Head of caudate nucleus (tissue), 42 donors: ENCODE measurements at regions not wholly inside any gene's neighbourhood (a gene's known extent, or its start where the extent isn't known, plus 50 kb on each side); places are given as distances from the start of the nearest gene placed in this dataset.
A peak's percentile ranks its signal among the peaks of the same experiment; 100 is the strongest.

Experiments
- DNase-seq, 42 donors: peaks; one replicate each; pipeline versions ENCODE4 v3.0.0 to v3.0.0-alpha.2; 2020 to 2021; ENCODE audit warnings: mixed read lengths in 7 of 42
- intact Hi-C: fragments of 100-400 bp; cut with DNase I; formaldehyde crosslinking; loops from one replicate; pipeline ENCODE4 v1.15.0; 2022

DNA sequence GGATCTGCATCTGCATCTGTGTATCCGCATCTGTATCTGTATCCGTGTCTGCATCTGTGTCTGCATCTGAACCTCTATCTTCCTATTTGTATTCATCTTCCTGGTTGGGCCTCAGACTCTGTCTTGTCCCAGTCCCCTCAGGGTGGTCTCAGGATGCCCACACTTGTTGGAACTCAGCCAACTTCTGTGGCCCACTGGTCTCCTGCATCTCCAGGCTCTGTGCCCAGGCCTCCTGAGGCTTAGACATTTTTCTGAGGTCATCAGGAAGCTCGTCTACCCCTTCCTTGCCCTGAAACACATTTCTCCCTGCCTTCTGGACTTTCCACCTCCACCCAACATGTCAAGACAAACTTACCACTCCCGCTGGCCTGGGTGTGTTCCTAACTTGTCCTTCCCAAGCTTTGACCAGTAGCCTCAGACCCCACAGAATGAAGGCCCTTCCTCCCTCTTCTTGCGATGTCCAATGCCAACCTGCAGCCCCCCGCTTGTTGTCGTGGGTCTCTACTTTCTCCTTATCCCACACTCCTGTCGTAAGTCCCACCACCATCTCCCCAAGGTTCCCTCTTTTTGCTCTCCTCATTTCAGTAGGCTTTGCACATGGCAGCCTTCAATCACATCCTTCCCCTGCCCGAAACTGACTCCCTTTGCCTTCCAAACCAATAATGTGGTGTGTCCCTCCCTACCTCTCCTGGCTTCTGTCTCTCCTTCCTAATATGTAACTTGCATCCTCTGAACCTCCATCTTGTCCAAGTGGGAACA, 176.5 kb downstream of the DLL1 start:
- DNase-seq = peak in 11 of 42 donors; percentile 0 to 24 (median 5)
- intact Hi-C loops = no loop called here

DNA sequence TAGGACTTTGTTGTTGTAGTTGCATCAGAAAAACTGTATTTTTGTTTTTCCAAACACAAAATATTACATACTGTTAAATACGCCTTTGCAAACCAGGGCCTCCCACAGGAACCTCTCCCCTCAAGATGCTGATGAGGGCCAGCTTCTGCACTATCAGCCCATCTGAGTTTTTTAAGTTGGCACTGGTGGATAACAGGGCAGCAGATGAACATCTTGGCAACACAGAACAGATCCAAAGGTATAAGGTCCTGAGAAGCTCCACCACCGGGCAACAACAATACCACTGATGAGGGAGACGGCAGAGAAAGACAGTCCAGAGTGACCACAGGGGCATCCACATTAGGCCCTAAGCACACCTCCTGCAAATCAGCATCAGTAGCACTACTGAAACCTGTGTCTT, 177.7 kb downstream of the DLL1 start:
- intact Hi-C loops = no loop called here
- peak in 12 of 42 donors; percentile 1 to 20 (median 8) for DNase-seq

GRCh38 chr6:170112583-170112860, 178.4 kb downstream of the DLL1 start:
- DNase-seq = peak in 10 of 42 donors; percentile 2 to 24 (median 12)
- intact Hi-C loops = no loop called here

GRCh38 chr6:170111816-170112582, 178.9 kb downstream of the DLL1 start:
- DNase-seq = peak in 15 of 42 donors; percentile 1 to 31 (median 9)
- intact Hi-C loops = no loop called here

- DNase-seq = peak in 11 of 42 donors; percentile 1 to 36 (median 16)
- intact Hi-C loops = no loop called here
Observed at GRCh38 chr6:170111141-170111664, 179.7 kb downstream of the DLL1 start.

GRCh38 chr6:170110201-170111140, 180.4 kb downstream of the DLL1 start:
- peak in 16 of 42 donors; percentile 1 to 31 (median 12) for DNase-seq
- intact Hi-C loops = no loop called here

- intact Hi-C loops = no loop called here
- peak in 13 of 42 donors; percentile 2 to 40 (median 13) for DNase-seq
Observed at GRCh38 chr6:170108890-170109587, 181.8 kb downstream of the DLL1 start.

DNA sequence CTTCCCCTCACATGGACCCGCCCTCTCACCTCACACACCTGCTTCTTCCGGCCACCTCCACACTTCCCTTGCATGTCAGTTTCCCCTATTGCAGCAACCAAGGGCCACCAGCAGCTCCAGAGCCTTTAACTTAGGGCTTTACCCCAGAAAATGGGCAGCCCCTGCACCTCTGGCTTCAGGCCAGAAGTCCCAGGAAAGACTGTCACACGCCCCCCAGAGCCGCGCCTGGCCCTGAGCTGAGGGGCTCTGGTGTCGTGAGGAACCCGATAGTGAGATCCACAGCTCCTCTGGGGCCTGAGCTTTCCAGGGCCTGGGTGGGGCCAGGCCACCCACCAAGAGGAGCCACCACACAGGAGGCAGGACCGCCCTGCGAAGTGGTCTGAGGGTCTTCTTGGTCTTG, 182.4 kb downstream of the DLL1 start:
- peak in 12 of 42 donors; percentile 2 to 34 (median 10) for DNase-seq
- intact Hi-C loops = no loop called here

DNA sequence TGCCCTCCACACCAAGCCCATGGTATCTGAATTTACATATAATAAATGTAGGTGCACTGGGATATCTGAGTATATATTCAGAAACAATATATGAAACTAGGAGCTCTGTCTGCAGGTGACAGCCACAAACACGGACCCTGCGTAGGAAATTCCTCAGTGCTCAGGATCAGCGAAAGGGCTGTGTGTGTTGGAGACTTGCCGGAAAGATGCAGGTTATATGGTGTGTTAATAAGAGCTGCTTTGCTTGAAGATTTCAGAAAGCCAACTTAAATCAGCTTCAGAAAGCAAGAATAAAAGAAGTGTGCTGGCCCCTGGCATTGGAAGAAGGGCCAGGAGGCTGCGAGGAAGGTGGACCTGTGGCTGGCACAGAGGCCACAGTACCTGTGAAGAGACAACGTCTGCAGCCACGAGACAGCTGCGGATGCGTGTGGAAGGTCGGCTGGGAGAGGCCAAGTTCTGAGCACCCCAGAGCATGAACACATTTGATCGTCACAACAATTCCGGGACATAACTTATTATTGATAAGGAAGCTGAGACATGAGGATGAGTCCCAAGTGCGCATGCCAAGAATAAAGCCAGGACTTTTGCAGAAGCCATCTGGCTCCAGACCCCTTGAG, 183.2 kb downstream of the DLL1 start:
- DNase-seq = peak in 13 of 42 donors; percentile 1 to 26 (median 10)
- intact Hi-C loops = no loop called here

GRCh38 chr6:170106906-170107525, 183.9 kb downstream of the DLL1 start:
- DNase-seq = peak in 14 of 42 donors; percentile 1 to 29 (median 8)
- intact Hi-C loops = no loop called here

GRCh38 chr6:170102582-170103481, 188.0 kb downstream of the DLL1 start:
- intact Hi-C loops = no loop called here
- peak in 11 of 42 donors; percentile 1 to 34 (median 15) for DNase-seq

DNA sequence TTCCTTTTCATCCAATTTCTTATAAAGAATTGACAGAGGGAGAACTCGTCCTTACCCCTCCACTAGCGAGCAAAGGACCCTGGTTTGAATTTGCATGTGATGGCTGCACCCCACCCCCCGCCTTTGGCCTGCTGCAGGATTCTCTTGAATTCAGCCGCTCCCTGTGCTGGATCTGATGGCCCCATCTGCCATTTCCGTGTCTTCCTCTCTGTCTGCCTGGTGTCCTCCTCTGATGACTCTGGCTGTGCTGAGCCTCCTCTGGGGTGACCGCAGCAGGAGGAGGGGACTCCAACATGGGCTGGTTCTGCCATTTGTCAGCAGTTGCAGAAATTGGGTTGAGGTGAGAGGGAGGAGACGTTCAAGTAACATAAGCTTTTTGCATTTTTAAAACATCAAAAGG, 188.8 kb downstream of the DLL1 start:
- intact Hi-C loops = no loop called here
- peak in 10 of 42 donors; percentile 1 to 28 (median 11) for DNase-seq

DNA sequence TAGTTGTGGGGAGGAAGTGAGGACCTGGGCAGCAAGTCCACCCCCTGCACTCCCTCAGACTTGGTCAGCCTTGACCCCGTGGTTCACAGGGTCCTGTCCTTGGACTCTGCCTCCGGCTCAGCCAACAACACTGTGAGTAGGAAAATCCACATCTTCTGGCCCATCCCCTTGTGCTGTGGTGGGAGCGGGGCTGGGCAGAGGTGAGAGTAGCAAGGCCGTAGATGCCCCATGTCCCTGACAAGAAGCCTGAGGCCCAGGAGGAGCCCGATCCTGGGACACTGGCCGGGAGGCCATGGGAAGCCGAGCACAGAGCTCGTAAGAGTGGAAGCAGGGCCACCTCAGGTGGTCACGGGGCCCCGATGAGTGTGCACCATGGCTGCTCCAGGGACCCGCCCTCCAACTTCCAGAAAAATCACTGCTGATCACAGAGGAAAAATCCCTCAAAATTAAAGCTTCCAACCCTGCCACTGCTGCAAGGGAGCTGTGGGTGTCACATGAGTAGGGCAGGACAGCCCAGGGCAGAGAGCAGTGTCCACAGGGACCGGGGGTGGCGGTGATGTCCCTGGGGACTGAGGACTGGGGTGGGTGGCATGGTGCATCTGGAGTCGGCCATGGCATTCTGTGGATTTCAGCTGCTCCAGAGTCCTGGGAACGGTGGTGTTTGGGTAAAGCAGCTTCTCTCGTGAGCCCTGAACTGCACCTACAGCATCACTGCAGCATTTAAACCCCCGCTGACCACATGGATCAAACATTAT, 189.4 kb downstream of the DLL1 start:
- intact Hi-C loops = no loop called here
- DNase-seq = peak in 13 of 42 donors; percentile 1 to 35 (median 11)

GRCh38 chr6:170100046-170100445, 190.8 kb downstream of the DLL1 start:
- intact Hi-C loops = no loop called here
- DNase-seq = peak in 10 of 42 donors; percentile 1 to 33 (median 8)

GRCh38 chr6:170099387-170099786, 191.5 kb downstream of the DLL1 start:
- intact Hi-C loops = no loop called here
- DNase-seq = peak in 13 of 42 donors; percentile 1 to 30 (median 9)
